HepG2 (cell line): ENCODE measurements at regions not wholly inside any gene's neighbourhood (a gene's known extent, or its start where the extent isn't known, plus 50 kb on each side); places are given as distances from the start of the nearest gene placed in this dataset.
A peak's percentile ranks its signal among the peaks of the same experiment; 100 is the strongest.

ENCODE experiments used
- ATAC-seq: fragments of 200-7000 bp; cut with Tn5 transposase; 3 replicates; pipeline ENCODE4 v1.9.1; 2020; ENCODE audit warnings: mild to moderate bottlenecking, moderate library complexity
- BruUV-seq: library from RNA; stranded (reverse); fragments of 400-500 nt; replicated peaks from 2 replicates; lab custom pipeline; 2021; lab: Mats Ljungman, UMichigan
- CTCF ChIA-PET: fragments of 300-600 bp; formaldehyde crosslinking; extraction: SDS; loops from one replicate; lab custom pipeline; 2021; ENCODE audit warnings: low total read pairs, inconsistent platforms, low intra/inter-chr PET ratio; lab: Yijun Ruan, JAX
- POLR2A ChIA-PET: fragments of 350-600 bp; sonication (Branson Sonifier 250); formaldehyde crosslinking; loops from one replicate; lab custom pipeline; 2020; ENCODE audit warnings: antibody characterized with exemption, inconsistent platforms; lab: Yijun Ruan, JAX
- DNase-seq: peaks from one replicate; pipeline ENCODE4 v3.0.0-alpha.2; 2015; ENCODE audit warnings: low spot score
- FAIRE-seq: peaks from 3 replicates; lab custom pipeline; 2011; peaks lifted over from hg19 to GRCh38; lab: Jason Lieb, UNC
- H2AFZ ChIP-seq: one replicate; pipeline ENCODE4 v1.6.1; 2011; ENCODE audit warnings: low read length, inconsistent platforms
- H3K27ac ChIP-seq: fragments of 300-600 bp; 3 replicates; pipeline ENCODE4 v1.8.0; 2011; ENCODE audit warnings: mixed run types, mild to moderate bottlenecking, mixed read lengths, low read length, inconsistent platforms; ENCODE audit not compliant: insufficient read depth; ENCODE audit errors: extremely low read length
- H3K27me3 ChIP-seq, 2 experiments: fragments of 200-600 bp in 1 of 2; 2 replicates in 1 of 2; 3 replicates in 1 of 2; pipeline versions ENCODE4 v1.6.0 to v1.8.0; 2011; ENCODE audit warnings: low read length in 2 of 2, mild to moderate bottlenecking in 2 of 2, moderate library complexity in 2 of 2, inconsistent platforms in 1 of 2; ENCODE audit not compliant: insufficient read depth in 2 of 2, control insufficient read depth in 1 of 2
- H3K36me3 ChIP-seq, 2 experiments: fragments of 200-600 bp in 1 of 2; replicated peaks in 1 of 2; 2 replicates in 1 of 2; 3 replicates in 1 of 2; pipeline versions ENCODE4 v1.5.1 to v1.8.0; 2011; ENCODE audit warnings: low read length in 2 of 2, inconsistent platforms in 1 of 2; ENCODE audit not compliant: insufficient read depth in 2 of 2, control insufficient read depth in 1 of 2
- H3K4me1 ChIP-seq: 2 replicates; pipeline ENCODE4 v1.5.1; 2012; ENCODE audit warnings: low read length, inconsistent platforms; ENCODE audit not compliant: insufficient read depth
- H3K4me2 ChIP-seq: 2 replicates; pipeline ENCODE4 v1.6.0; 2011; ENCODE audit warnings: low read depth, low read length, inconsistent platforms
- H3K4me3 ChIP-seq, 3 experiments: fragments of 200-600 bp in 1 of 3; sonication (generic), shearing (Covaris generic) in 1 of 3; replicated peaks in 1 of 3; 2 replicates each; pipeline ENCODE4 v1.5.1; 2011 to 2016; ENCODE audit warnings: low read length in 3 of 3, inconsistent platforms in 2 of 3, low read depth in 2 of 3, mild to moderate bottlenecking in 2 of 3, control low read depth in 1 of 3, mixed read lengths in 1 of 3; ENCODE audit not compliant: insufficient read depth in 1 of 3
- H3K79me2 ChIP-seq: one replicate; pipeline ENCODE4 v1.6.1; 2011; ENCODE audit warnings: low read length, inconsistent platforms; ENCODE audit not compliant: insufficient read depth
- H3K9ac ChIP-seq: 2 replicates; pipeline ENCODE4 v1.6.0; 2011; ENCODE audit warnings: mild to moderate bottlenecking, low read depth, low read length, inconsistent platforms; ENCODE audit not compliant: insufficient read depth
- H3K9me3 ChIP-seq: 2 replicates; pipeline ENCODE4 v1.5.1; 2012; ENCODE audit warnings: mild to moderate bottlenecking, low read length
- H4K20me1 ChIP-seq: 2 replicates; pipeline ENCODE4 v1.6.0; 2011; ENCODE audit warnings: inconsistent platforms, mild to moderate bottlenecking, low read length, moderate library complexity; ENCODE audit not compliant: insufficient read depth
- CEBPB ChIP-seq: IDR thresholded peaks from 2 replicates; pipeline ENCODE4 v1.6.1; 2011; ENCODE audit warnings: low read depth, low read length, improper control_type of control experiment, borderline replicate concordance
- MYC ChIP-seq: sonication (generic); formaldehyde crosslinking; IDR thresholded peaks from 2 replicates; pipeline ENCODE4 v1.9.0; 2021; ENCODE audit warnings: missing genetic modification reagents, borderline replicate concordance
- PHB2 ChIP-seq: fragments of 450-650 bp; IDR thresholded peaks from 2 replicates; pipeline ENCODE4 v1.6.1; 2018; ENCODE audit not compliant: partially characterized antibody
- ZNF124 ChIP-seq: sonication (generic); formaldehyde crosslinking; IDR thresholded peaks from 2 replicates; pipeline ENCODE4 v1.4.0; 2020; ENCODE audit warnings: missing genetic modification reagents
- ZNF44 ChIP-seq: sonication (generic); formaldehyde crosslinking; IDR thresholded peaks from 2 replicates; pipeline ENCODE4 v1.5.1; 2020; ENCODE audit warnings: mild to moderate bottlenecking, missing genetic modification reagents
- ZNF616 ChIP-seq: sonication (generic); formaldehyde crosslinking; IDR thresholded peaks from 2 replicates; pipeline ENCODE4 v1.5.0; 2020; ENCODE audit warnings: low read depth, mild to moderate bottlenecking, missing genetic modification reagents
- WGBS: methylation state at CpG from one replicate; pipeline ENCODE4 v1.1.6; 2017; ENCODE audit warnings: low lambda C conversion rate; 5-methylcytosine and 5-hydroxymethylcytosine counted together
- in situ Hi-C: cut with HindIII; loops from 2 replicates; pipeline ENCODE4 v1.10.0; 2017; ENCODE audit warnings: low pct_unique_long_range_greater_than_20kb; ENCODE audit not compliant: extremely low pct_ligation_motif_present
- intact Hi-C: fragments of 100-400 bp; cut with micrococcal nuclease; formaldehyde crosslinking; loops from one replicate; pipeline ENCODE4 v1.10.0; 2022; ENCODE audit not compliant: unreplicated experiment

- Histone ChIP-seq H3K27me3 (no peaks in the 10 kb centered on the region; a peak in 1 of 5 replicates), H3K9me3 (no peaks in the 10 kb centered on the region)
- CTCF ChIA-PET = no interaction called here
- in situ Hi-C loops = no loop called here
- FAIRE-seq = no peak
- no peak for TF ChIP-seq MYC
- TF ChIP-seq CEBPB = peak; percentile 44; the same call in 1 of the 2 replicates
- TF ChIP-seq, all 625 proteins: peak for 1
- Histone ChIP-seq H3K27ac (no peak overlapping the region), H3K4me3 (no peak overlapping the region), H3K9ac (no peak overlapping the region), H3K4me2 (no peak overlapping the region), H3K79me2 (no peaks in the 10 kb centered on the region), H3K36me3 (no peaks in the 10 kb centered on the region), H3K4me1 (peaks cover 11% of the 10 kb centered on the region; the same call in 1 of the 2 replicates), H2AFZ (no peak overlapping the region), H4K20me1 (no peaks in the 10 kb centered on the region)
- intact Hi-C loops = no loop called here
- BruUV-seq = no TSS peak
- POLR2A ChIA-PET = no interaction called here
- DNase-seq (no peak), ATAC-seq (no peak)
- 54% methylated on average over 1 of the region's 1 CpG for WGBS
Observed at GRCh38 chr5:109962882-109963603, 273.3 kb downstream of the MAN2A1 start.

DNA sequence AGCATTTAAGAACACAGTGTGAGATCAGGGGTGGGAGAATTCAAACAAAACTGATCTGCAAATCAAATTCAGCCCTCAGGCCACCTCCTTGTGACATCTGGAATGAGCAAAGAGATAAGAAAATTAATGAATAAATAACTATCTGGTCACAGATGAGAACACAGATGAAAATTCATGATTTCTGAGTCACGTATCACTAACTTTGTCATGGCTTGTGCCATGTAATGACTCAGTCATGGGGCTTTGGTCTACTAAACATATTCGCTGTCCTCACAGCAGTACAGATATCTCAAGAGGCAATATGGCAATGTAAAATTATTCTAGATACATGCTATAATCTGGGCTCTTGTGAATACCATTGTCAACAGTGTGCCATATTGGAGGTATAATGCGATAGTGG is 274.4 kb downstream of the MAN2A1 start:
- Histone ChIP-seq H3K79me2 (no peaks in the 10 kb centered on the region), H3K4me2 (no peak overlapping the region), H3K4me3 (no peak overlapping the region), H3K9me3 (no peaks in the 10 kb centered on the region), H4K20me1 (no peaks in the 10 kb centered on the region), H3K27me3 (no peaks in the 10 kb centered on the region; a peak in 1 of 5 replicates), H3K9ac (no peak overlapping the region), H2AFZ (no peak overlapping the region), H3K27ac (no peak overlapping the region), H3K4me1 (peaks cover 11% of the 10 kb centered on the region; the same call in 1 of the 2 replicates), H3K36me3 (no peaks in the 10 kb centered on the region)
- intact Hi-C loops = no loop called here
- DNase-seq (no peak), ATAC-seq (no peak), FAIRE-seq (no peak)
- BruUV-seq = no TSS peak
- CTCF ChIA-PET = no interaction called here
- no peak for TF ChIP-seq PHB2
- no peak for TF ChIP-seq ZNF124
- no peak for TF ChIP-seq ZNF616 (CRISPR knock-in tag)
- no peak for TF ChIP-seq ZNF44 (CRISPR knock-in tag)
- POLR2A ChIA-PET = no interaction called here
- in situ Hi-C loops = no loop called here
- WGBS = 95% methylated on average over 3 of the region's 3 CpGs
